Sigmoid colon (tissue), 6 donors: ENCODE measurements at regions not wholly inside any gene's neighbourhood (a gene's known extent, or its start where the extent isn't known, plus 50 kb on each side); places are given as distances from the start of the nearest gene placed in this dataset.
"Not testable (repeated sequence)": the region's sequence is repeated elsewhere in the genome, so short reads cannot be mapped to it uniquely, and the experiment has no call there.

ENCODE experiments used
- DNase-seq: peaks from one replicate; pipeline ENCODE4 v3.0.0-alpha.2; 2019
- H3K27ac ChIP-seq, 4 donors: fragments of 200-600 bp; sonication (generic); one replicate each; pipeline ENCODE4 v1.5.1; 2016 to 2019; ENCODE audit warnings: mild to moderate bottlenecking in 1 of 4
- H3K27me3 ChIP-seq, 3 donors: fragments of 200-600 bp; sonication (generic); one replicate each; pipeline ENCODE4 v1.5.1; 2019; ENCODE audit warnings: mild to moderate bottlenecking in 1 of 3
- H3K36me3 ChIP-seq, 4 donors: fragments of 200-600 bp; sonication (generic); one replicate each; pipeline ENCODE4 v1.5.1; 2016 to 2019
- H3K4me1 ChIP-seq, 4 donors: fragments of 200-600 bp; sonication (generic); one replicate each; pipeline ENCODE4 v1.5.1; 2017 to 2019
- H3K4me3 ChIP-seq, 4 donors: fragments of 200-600 bp; sonication (generic); one replicate each; pipeline ENCODE4 v1.5.1; 2017 to 2019; ENCODE audit warnings: mild to moderate bottlenecking in 2 of 4, moderate library complexity in 1 of 4
- H3K9me3 ChIP-seq, 4 donors: fragments of 200-600 bp in 3 of 4; sonication (generic) in 3 of 4; one replicate each; pipeline versions ENCODE4 v1.5.1 to v1.6.1; 2013 to 2019
- CTCF ChIP-seq, 4 experiments: fragments of 450-650 bp in 3 of 4; fragments of 200-600 bp in 1 of 4; IDR thresholded peaks; one replicate each; pipeline ENCODE4 v1.5.1; 2016 to 2019; ENCODE audit warnings: antibody characterized with exemption in 4 of 4, mild to moderate bottlenecking in 3 of 4, moderate library complexity in 2 of 4
- EP300 ChIP-seq, 4 donors: sonication (generic); formaldehyde crosslinking; IDR thresholded peaks; one replicate each; pipeline ENCODE4 v1.6.1; 2017; ENCODE audit warnings: antibody characterized with exemption in 4 of 4
- POLR2A ChIP-seq, 2 donors: fragments of 450-650 bp; IDR thresholded peaks; one replicate each; pipeline ENCODE4 v1.6.1; 2016; ENCODE audit warnings: antibody characterized with exemption in 2 of 2, mild to moderate bottlenecking in 2 of 2, moderate library complexity in 2 of 2
- POLR2AphosphoS5 ChIP-seq, 4 donors: sonication (generic); formaldehyde crosslinking; IDR thresholded peaks; one replicate each; pipeline ENCODE4 v1.6.1; 2017; ENCODE audit warnings: antibody characterized with exemption in 4 of 4
- WGBS, 2 donors: extraction: QIAGEN DNeasy Blood & Tissue Kit; methylation state at CpG; one replicate each; pipeline ENCODE4 v1.1.7; 2013; 5-methylcytosine and 5-hydroxymethylcytosine counted together
- intact Hi-C: fragments of 100-400 bp; cut with DNase I; formaldehyde crosslinking; loops from one replicate; pipeline ENCODE4 v1.15.1; 2023
- donor health status: healthy with polysubstance abuse.
- donor health status: healthy.

GRCh38 chr2:4916094-4916493 is 776.1 kb upstream of the SOX11 start:
- TF ChIP-seq POLR2AphosphoS5 (IDR thresholded peaks at IDR 0.05): no peak
- no peak for TF ChIP-seq CTCF (IDR thresholded peaks at IDR 0.05)
- no peak for TF ChIP-seq POLR2A (IDR thresholded peaks at IDR 0.05)
- no peak for TF ChIP-seq EP300 (IDR thresholded peaks at IDR 0.05)
- H3K36me3 ChIP-seq: no peaks in the 10 kb centered on the region
- H3K4me3 ChIP-seq: no peak overlapping the region
- H3K27ac ChIP-seq: no peak overlapping the region
- 45 to 47% methylated on average over 2 of the region's 2 CpGs for WGBS, 2 donors
- DNase-seq: no peak
- H3K4me1 ChIP-seq: no peaks in the 10 kb centered on the region
- intact Hi-C loops: no loop called here
- H3K9me3 ChIP-seq: peaks cover 0 to under 1% (median 0%) of the 10 kb centered on the region in 4 donors
- no peaks in the 10 kb centered on the region for H3K27me3 ChIP-seq

- WGBS, 2 donors: 82 to 84% methylated on average over 5 of the region's 5 CpGs
- intact Hi-C loops: no loop called here
- TF ChIP-seq EP300 (IDR thresholded peaks at IDR 0.05) (no peak), POLR2A (IDR thresholded peaks at IDR 0.05) (no peak), POLR2AphosphoS5 (IDR thresholded peaks at IDR 0.05) (no peak), CTCF (IDR thresholded peaks at IDR 0.05) (no peak)
- Histone ChIP-seq H3K27me3 (no peaks in the 10 kb centered on the region), H3K4me3 (no peak overlapping the region), H3K9me3 (no peaks in the 10 kb centered on the region), H3K36me3 (no peaks in the 10 kb centered on the region), H3K27ac (no peak overlapping the region), H3K4me1 (no peaks in the 10 kb centered on the region)
- DNase-seq: no peak
These were observed 761.5 kb upstream of the SOX11 start for GRCh38 chr2:4930704-4931103.

- H3K4me1 ChIP-seq: no peaks in the 10 kb centered on the region
- WGBS, 2 donors: 86 to 87% methylated on average over 6 of the region's 6 CpGs
- intact Hi-C loops: no loop called here
These were observed 760.3 kb upstream of the SOX11 start for GRCh38 chr2:4931721-4932365.

GRCh38 chr2:4935291-4935690 is 756.9 kb upstream of the SOX11 start:
- H3K36me3 ChIP-seq, H3K27me3 ChIP-seq, intact Hi-C loops, H3K4me3 ChIP-seq, DNase-seq, H3K27ac ChIP-seq, H3K4me1 ChIP-seq, H3K9me3 ChIP-seq: not testable (repeated sequence)
- 94 to 96% methylated on average over 35 of the region's 35 CpGs for WGBS, 2 donors

More at GRCh38 chr2:4931721-4932365, 760.3 kb upstream of the SOX11 start:
- no peak overlapping the region for H3K27ac ChIP-seq
- no peak for DNase-seq
- no peak overlapping the region for H3K4me3 ChIP-seq
- H3K36me3 ChIP-seq: no peaks in the 10 kb centered on the region
- H3K9me3 ChIP-seq: no peaks in the 10 kb centered on the region
- no peaks in the 10 kb centered on the region for H3K27me3 ChIP-seq
- TF ChIP-seq POLR2AphosphoS5 (IDR thresholded peaks at IDR 0.05) (no peak), CTCF (IDR thresholded peaks at IDR 0.05) (no peak), POLR2A (IDR thresholded peaks at IDR 0.05) (no peak), EP300 (IDR thresholded peaks at IDR 0.05) (no peak)

GRCh38 chr2:4937550-4937949 is 754.6 kb upstream of the SOX11 start:
- intact Hi-C loops: no loop called here
- TF ChIP-seq EP300 (IDR thresholded peaks at IDR 0.05) (no peak), POLR2A (IDR thresholded peaks at IDR 0.05) (no peak), CTCF (IDR thresholded peaks at IDR 0.05) (no peak), POLR2AphosphoS5 (IDR thresholded peaks at IDR 0.05) (no peak)
- WGBS, 2 donors: 28 to 45% methylated on average over 3 of the region's 3 CpGs

More at GRCh38 chr2:4937550-4937949, 754.6 kb upstream of the SOX11 start:
- H3K27ac ChIP-seq: no peak overlapping the region
- no peaks in the 10 kb centered on the region for H3K36me3 ChIP-seq
- peaks cover 0 to 5% (median 0%) of the 10 kb centered on the region in 4 donors for H3K9me3 ChIP-seq
- H3K4me1 ChIP-seq: no peaks in the 10 kb centered on the region
- no peak for DNase-seq
- no peaks in the 10 kb centered on the region for H3K27me3 ChIP-seq
- no peak overlapping the region for H3K4me3 ChIP-seq
